ENCODE measurements at regions not wholly inside any gene's neighbourhood (a gene's known extent, or its start where the extent isn't known, plus 50 kb on each side); places are given as distances from the start of the nearest gene placed in this dataset.

DNA sequence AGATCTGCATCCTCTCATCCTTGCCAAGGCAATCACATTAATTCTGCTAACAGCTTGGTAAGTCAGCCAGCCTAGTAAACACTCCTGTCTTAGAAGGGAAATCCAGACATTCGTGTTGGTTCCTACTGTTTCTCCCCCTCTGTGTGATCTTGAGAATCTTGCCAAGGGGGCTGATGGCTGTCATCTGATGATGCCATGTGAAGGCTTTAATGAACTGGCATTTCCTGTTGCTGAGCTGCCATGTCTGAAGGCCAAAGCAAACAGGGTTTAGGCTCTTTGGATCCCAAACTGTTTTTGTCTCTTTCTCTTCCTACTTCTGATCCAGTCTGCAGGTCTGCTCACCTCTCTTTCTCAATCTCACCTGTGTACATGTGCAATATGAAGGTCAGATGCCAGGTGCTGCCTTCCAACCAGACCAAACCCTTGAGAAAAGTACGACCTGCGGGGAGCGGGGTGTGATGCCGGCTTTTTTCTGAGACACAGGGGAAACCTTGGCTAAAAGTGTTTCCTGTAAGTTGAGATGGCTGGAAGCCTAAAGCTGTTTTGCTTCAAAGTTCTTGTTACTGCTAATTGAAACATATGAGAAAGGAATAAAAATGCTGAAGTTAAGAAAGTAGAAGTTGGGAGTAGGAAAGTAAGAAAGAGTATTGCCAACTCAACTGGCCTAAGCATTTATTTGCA is 532.9 kb downstream of the ANKRD50 start:
- no peaks in the 10 kb centered on the region for H3K4me1 Mint-ChIP-seq
- H3K27me3 Mint-ChIP-seq (ENCODE audit: low read depth): no peaks in the 10 kb centered on the region
- TF ChIP-seq, protein P1, sequence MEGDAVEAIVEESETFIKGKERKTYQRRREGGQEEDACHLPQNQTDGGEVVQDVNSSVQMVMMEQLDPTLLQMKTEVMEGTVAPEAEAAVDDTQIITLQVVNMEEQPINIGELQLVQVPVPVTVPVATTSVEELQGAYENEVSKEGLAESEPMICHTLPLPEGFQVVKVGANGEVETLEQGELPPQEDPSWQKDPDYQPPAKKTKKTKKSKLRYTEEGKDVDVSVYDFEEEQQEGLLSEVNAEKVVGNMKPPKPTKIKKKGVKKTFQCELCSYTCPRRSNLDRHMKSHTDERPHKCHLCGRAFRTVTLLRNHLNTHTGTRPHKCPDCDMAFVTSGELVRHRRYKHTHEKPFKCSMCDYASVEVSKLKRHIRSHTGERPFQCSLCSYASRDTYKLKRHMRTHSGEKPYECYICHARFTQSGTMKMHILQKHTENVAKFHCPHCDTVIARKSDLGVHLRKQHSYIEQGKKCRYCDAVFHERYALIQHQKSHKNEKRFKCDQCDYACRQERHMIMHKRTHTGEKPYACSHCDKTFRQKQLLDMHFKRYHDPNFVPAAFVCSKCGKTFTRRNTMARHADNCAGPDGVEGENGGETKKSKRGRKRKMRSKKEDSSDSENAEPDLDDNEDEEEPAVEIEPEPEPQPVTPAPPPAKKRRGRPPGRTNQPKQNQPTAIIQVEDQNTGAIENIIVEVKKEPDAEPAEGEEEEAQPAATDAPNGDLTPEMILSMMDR (conservative IDR thresholded peaks at IDR 0.05): no peak
- DNase-seq (ENCODE audit: low read depth, low spot score): no peak
- no peak overlapping the region for H3K4me3 Mint-ChIP-seq
- H3K36me3 Mint-ChIP-seq (ENCODE audit: low read depth): no peaks in the 10 kb centered on the region
- H3K27ac Mint-ChIP-seq (ENCODE audit: unreplicated experiment): no peak overlapping the region
- peaks cover 10% of the 10 kb centered on the region for H3K9me3 Mint-ChIP-seq

DNA sequence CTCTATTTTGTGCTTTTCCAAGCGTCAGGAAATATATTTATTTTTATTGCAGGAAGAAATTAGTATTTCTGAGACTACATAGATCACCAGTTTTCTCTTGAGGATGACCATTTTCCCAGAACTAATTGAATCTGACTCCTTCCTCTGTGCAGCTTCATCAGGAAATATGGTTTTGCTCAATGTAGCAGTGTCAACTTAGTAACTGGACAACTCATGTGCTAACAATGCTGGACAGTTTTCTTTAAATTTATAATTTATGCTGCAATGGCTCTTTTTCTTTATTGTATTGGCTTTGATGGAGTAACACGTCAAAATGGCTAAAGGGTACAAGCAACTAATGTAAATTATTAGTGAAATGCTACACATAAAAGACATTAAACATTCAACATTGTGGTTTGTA is 531.5 kb downstream of the ANKRD50 start:
- no peak for DNase-seq (ENCODE audit: low read depth, low spot score)
- no peaks in the 10 kb centered on the region for H3K27me3 Mint-ChIP-seq (ENCODE audit: low read depth)
- H3K9me3 Mint-ChIP-seq: peaks cover 10% of the 10 kb centered on the region
- no peaks in the 10 kb centered on the region for H3K4me1 Mint-ChIP-seq
- no peak overlapping the region for H3K4me3 Mint-ChIP-seq
- no peak overlapping the region for H3K27ac Mint-ChIP-seq (ENCODE audit: unreplicated experiment)
- TF ChIP-seq, protein P1 (conservative IDR thresholded peaks at IDR 0.05): no peak
- no peaks in the 10 kb centered on the region for H3K36me3 Mint-ChIP-seq (ENCODE audit: low read depth)

DNA sequence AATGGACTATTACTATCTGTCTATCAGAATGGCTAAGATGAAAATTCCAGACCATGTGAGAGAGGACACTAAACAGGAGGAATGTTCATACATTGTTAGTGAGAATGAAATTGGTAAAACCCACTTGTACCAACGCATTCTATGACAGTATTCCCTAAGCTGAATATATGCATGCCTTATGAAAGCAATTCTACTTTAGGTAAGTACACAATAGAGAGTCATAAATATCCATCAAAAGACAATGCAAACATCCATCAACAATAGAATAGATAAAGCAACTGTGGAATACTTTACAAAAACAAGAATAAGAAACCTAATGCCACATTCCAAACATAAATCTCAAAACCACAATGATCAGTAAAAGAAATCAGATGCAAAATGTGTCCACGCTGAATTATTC is 529.3 kb downstream of the ANKRD50 start:
- Mint-ChIP-seq H3K27me3 (ENCODE audit: low read depth) (no peaks in the 10 kb centered on the region), H3K36me3 (ENCODE audit: low read depth) (no peaks in the 10 kb centered on the region), H3K4me3 (no peak overlapping the region), H3K4me1 (no peaks in the 10 kb centered on the region), H3K27ac (ENCODE audit: unreplicated experiment) (no peak overlapping the region), H3K9me3 (peaks cover 10% of the 10 kb centered on the region)
- no peak for DNase-seq (ENCODE audit: low read depth, low spot score)
- TF ChIP-seq, protein P1 (conservative IDR thresholded peaks at IDR 0.05): no peak

DNA sequence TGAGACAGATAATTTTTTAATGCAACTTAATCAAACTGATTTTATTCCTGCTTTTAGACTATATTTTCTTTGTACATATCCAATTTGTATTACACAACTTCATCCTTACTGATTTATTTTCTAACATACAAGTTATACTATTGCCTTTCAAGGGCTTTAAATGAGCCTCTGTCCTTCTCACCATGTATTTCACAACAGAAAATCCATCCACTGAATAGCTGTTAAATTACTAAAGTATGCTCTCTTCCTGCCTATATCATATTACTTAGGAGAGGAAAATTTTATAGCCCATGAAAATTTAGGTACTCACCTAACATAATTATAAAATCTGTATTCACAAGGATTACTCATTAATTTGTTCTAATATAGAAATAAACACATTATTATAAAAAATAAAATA is 528.6 kb downstream of the ANKRD50 start:
- TF ChIP-seq, protein P1 (conservative IDR thresholded peaks at IDR 0.05): no peak
- H3K4me3 Mint-ChIP-seq: no peak overlapping the region
- peaks cover 10% of the 10 kb centered on the region for H3K9me3 Mint-ChIP-seq
- DNase-seq (ENCODE audit: low read depth, low spot score): no peak
- no peaks in the 10 kb centered on the region for H3K36me3 Mint-ChIP-seq (ENCODE audit: low read depth)
- H3K4me1 Mint-ChIP-seq: no peaks in the 10 kb centered on the region
- H3K27ac Mint-ChIP-seq (ENCODE audit: unreplicated experiment): no peak overlapping the region
- H3K27me3 Mint-ChIP-seq (ENCODE audit: low read depth): no peaks in the 10 kb centered on the region

DNA sequence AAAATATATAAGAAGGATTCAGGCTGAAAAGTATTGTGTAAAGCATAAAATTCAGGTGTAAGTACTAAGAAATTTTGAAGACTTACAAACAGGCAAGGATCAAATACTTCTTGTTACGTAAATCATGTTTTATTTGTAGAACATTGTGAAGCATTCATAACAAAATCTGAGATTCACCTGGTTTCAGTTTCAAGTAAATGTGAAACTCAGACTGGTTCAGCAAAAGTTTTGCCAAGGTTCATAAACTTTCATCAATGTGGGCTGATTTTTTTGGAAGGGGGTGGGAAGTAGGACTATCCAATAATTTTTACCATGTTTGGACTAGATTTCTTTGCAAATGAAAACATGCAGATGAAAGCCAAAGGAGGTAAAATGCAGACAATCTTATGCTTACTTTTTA is 527.7 kb downstream of the ANKRD50 start:
- Mint-ChIP-seq H3K9me3 (peaks cover 8% of the 10 kb centered on the region), H3K27ac (ENCODE audit: unreplicated experiment) (no peak overlapping the region), H3K27me3 (ENCODE audit: low read depth) (no peaks in the 10 kb centered on the region), H3K4me3 (no peak overlapping the region), H3K4me1 (no peaks in the 10 kb centered on the region), H3K36me3 (ENCODE audit: low read depth) (no peaks in the 10 kb centered on the region)
- no peak for DNase-seq (ENCODE audit: low read depth, low spot score)
- TF ChIP-seq, protein P1 (conservative IDR thresholded peaks at IDR 0.05): no peak
